MM.1S (cell line): ENCODE measurements at regions not wholly inside any gene's neighbourhood (a gene's known extent, or its start where the extent isn't known, plus 50 kb on each side); places are given as distances from the start of the nearest gene placed in this dataset.
"Not testable (repeated sequence)": the region's sequence is repeated elsewhere in the genome, so short reads cannot be mapped to it uniquely, and the experiment has no call there.

ENCODE experiments used
- DNase-seq: peaks from one replicate; pipeline ENCODE4 v3.0.0-alpha.2; 2015
- H2AFZ ChIP-seq: fragments of 300-600 bp; sonication (generic); 2 replicates; pipeline ENCODE4 v1.6.0; 2016; ENCODE audit warnings: antibody characterized with exemption, low read length
- H3F3A ChIP-seq: fragments of 300-600 bp; sonication (generic); 2 replicates; pipeline ENCODE4 v1.6.1; 2016; ENCODE audit warnings: mild to moderate bottlenecking, antibody characterized with exemption, low read length, moderate library complexity, mixed read lengths; ENCODE audit not compliant: insufficient read depth
- H3K27ac ChIP-seq: fragments of 300-600 bp; sonication (generic); 2 replicates; pipeline ENCODE4 v1.5.1; 2016; ENCODE audit warnings: mild to moderate bottlenecking, low read length
- H3K27me3 ChIP-seq: fragments of 300-600 bp; sonication (generic); replicated peaks from 2 replicates; pipeline ENCODE4 v1.6.0; 2016; ENCODE audit warnings: low read length; ENCODE audit not compliant: insufficient read depth
- H3K36me3 ChIP-seq: fragments of 300-600 bp; sonication (generic); replicated peaks from 2 replicates; pipeline ENCODE4 v1.6.1; 2016; ENCODE audit warnings: mild to moderate bottlenecking, low read length, mixed read lengths; ENCODE audit not compliant: insufficient read depth
- H3K4me1 ChIP-seq: fragments of 300-600 bp; sonication (generic); 2 replicates; pipeline ENCODE4 v1.6.1; 2016; ENCODE audit warnings: low read length, mixed read lengths
- H3K4me2 ChIP-seq: fragments of 300-600 bp; sonication (generic); 2 replicates; pipeline ENCODE4 v1.6.0; 2016; ENCODE audit warnings: low read depth, low read length
- H3K4me3 ChIP-seq: fragments of 300-600 bp; sonication (generic); 2 replicates; pipeline ENCODE4 v1.5.1; 2016; ENCODE audit warnings: low read length, mixed read lengths
- H3K79me2 ChIP-seq: fragments of 300-600 bp; sonication (generic); 2 replicates; pipeline ENCODE4 v1.6.1; 2016; ENCODE audit warnings: mixed run types, low read length, mixed read lengths
- H3K9ac ChIP-seq: fragments of 300-600 bp; sonication (generic); 2 replicates; pipeline ENCODE4 v1.6.1; 2016; ENCODE audit warnings: low read length, mixed read lengths
- H3K9me2 ChIP-seq: fragments of 300-600 bp; sonication (generic); replicated peaks from 2 replicates; pipeline ENCODE4 v1.6.1; 2016; ENCODE audit warnings: mild to moderate bottlenecking, low read length, mixed read lengths; ENCODE audit not compliant: insufficient read depth
- H3K9me3 ChIP-seq: fragments of 300-600 bp; sonication (generic); replicated peaks from 2 replicates; pipeline ENCODE4 v1.6.1; 2016; ENCODE audit warnings: mild to moderate bottlenecking, low read length, mixed read lengths; ENCODE audit not compliant: insufficient read depth
- H4K20me1 ChIP-seq: fragments of 300-600 bp; sonication (generic); 2 replicates; pipeline ENCODE4 v1.6.1; 2016; ENCODE audit warnings: mild to moderate bottlenecking, low read length, moderate library complexity, mixed read lengths; ENCODE audit not compliant: insufficient read depth
- EZH2 ChIP-seq: fragments of 300-600 bp; sonication (generic); optimal IDR thresholded peaks from 2 replicates; pipeline ENCODE3; 2017; ENCODE audit warnings: low read depth, mild to moderate bottlenecking, antibody characterized with exemption, low read length, mixed read lengths
- EZH2phosphoT487 ChIP-seq: fragments of 300-600 bp; sonication (generic); IDR thresholded peaks from 2 replicates; pipeline ENCODE4 v1.6.1; 2018; ENCODE audit warnings: antibody characterized with exemption, low read length
- TF ChIP-seq, protein P1 (sequence below): fragments of 300-600 bp; sonication (generic); IDR thresholded peaks from 2 replicates; pipeline ENCODE4 v1.5.1; 2016; ENCODE audit warnings: antibody characterized with exemption, low read length, mixed read lengths

DNA sequence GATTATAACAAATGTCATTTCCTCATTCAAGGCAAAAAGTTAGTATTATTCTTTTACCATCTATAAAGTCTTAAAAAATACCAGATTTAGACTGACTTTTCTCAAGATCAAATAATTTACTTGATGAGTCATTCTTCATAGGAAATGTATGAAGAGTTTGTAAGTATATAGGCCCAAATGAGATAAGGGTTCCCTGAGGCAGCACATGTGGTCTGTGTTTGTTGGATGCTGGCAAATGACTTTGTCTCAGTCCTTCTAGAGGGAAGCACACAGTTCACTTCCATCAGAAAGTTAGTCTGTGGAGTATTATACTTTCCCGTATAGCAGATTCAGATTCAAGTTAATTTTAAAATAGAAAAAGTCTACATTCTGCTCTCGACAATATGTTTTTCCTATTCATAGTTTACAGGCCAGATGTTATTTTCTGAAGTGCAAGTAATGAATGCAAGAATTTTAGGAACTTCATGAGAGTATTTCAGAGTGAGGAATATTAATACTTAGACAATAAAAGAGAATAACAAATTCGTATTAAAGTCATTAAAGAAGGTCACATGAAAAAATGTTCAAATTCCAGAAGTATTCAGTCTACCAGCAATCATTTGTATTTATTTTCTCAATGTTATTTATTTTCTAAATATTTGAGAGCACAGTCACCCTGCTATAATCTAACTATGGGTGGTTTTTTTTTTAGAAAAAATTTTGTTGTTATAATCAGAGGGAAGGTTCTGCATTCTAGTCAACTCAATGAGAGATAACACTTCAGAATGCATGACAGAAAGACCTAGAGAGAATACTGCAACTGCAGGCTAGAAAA lies 601.8 kb upstream of the ZFP42 start:
- Histone ChIP-seq H2AFZ (no peak overlapping the region), H3K27me3 (no peaks in the 10 kb centered on the region), H3F3A (no peaks in the 10 kb centered on the region), H3K27ac (no peak overlapping the region), H3K4me2 (no peak overlapping the region), H3K9me3 (no peaks in the 10 kb centered on the region), H3K4me1 (no peaks in the 10 kb centered on the region), H3K4me3 (no peak overlapping the region), H3K9ac (no peak overlapping the region), H3K79me2 (no peaks in the 10 kb centered on the region), H3K36me3 (no peaks in the 10 kb centered on the region), H4K20me1 (no peaks in the 10 kb centered on the region), H3K9me2 (no peaks in the 10 kb centered on the region)
- DNase-seq = no peak
- TF ChIP-seq EZH2phosphoT487 = no peak
- TF ChIP-seq, protein P1, sequence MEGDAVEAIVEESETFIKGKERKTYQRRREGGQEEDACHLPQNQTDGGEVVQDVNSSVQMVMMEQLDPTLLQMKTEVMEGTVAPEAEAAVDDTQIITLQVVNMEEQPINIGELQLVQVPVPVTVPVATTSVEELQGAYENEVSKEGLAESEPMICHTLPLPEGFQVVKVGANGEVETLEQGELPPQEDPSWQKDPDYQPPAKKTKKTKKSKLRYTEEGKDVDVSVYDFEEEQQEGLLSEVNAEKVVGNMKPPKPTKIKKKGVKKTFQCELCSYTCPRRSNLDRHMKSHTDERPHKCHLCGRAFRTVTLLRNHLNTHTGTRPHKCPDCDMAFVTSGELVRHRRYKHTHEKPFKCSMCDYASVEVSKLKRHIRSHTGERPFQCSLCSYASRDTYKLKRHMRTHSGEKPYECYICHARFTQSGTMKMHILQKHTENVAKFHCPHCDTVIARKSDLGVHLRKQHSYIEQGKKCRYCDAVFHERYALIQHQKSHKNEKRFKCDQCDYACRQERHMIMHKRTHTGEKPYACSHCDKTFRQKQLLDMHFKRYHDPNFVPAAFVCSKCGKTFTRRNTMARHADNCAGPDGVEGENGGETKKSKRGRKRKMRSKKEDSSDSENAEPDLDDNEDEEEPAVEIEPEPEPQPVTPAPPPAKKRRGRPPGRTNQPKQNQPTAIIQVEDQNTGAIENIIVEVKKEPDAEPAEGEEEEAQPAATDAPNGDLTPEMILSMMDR = no peak
- TF ChIP-seq EZH2 = no peak

DNA sequence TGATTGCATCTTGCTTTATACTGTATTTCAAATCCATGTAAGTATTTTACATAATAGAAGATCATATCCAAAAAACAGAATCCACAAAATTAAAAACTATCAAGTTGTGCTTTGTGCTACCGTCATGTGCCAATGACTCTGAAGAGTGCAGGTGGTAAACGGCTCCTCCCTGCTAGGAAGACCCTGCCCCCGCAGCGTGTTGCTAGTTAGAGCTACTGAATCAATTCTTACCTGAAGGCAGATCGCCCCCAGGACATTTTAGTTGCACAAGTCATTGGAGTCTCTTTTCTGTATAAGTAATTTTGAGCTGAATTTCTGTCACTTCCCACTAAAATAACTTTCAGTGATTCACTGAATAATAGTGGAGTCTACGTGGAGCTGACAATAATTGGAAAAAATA lies 599.5 kb upstream of the ZFP42 start:
- no peaks in the 10 kb centered on the region for H3K27me3 ChIP-seq
- H3F3A ChIP-seq = no peaks in the 10 kb centered on the region
- TF ChIP-seq, protein P1 = no peak
- TF ChIP-seq EZH2phosphoT487 (no peak), EZH2 (no peak)
- no peaks in the 10 kb centered on the region for H4K20me1 ChIP-seq
- DNase-seq = no peak
- no peak overlapping the region for H3K9ac ChIP-seq
- H3K4me2 ChIP-seq = no peak overlapping the region
- no peaks in the 10 kb centered on the region for H3K4me1 ChIP-seq
- no peaks in the 10 kb centered on the region for H3K9me3 ChIP-seq
- no peaks in the 10 kb centered on the region for H3K79me2 ChIP-seq
- no peak overlapping the region for H3K27ac ChIP-seq
- no peaks in the 10 kb centered on the region for H3K9me2 ChIP-seq
- H3K36me3 ChIP-seq = no peaks in the 10 kb centered on the region
- H3K4me3 ChIP-seq = no peak overlapping the region
- no peak overlapping the region for H2AFZ ChIP-seq

DNA sequence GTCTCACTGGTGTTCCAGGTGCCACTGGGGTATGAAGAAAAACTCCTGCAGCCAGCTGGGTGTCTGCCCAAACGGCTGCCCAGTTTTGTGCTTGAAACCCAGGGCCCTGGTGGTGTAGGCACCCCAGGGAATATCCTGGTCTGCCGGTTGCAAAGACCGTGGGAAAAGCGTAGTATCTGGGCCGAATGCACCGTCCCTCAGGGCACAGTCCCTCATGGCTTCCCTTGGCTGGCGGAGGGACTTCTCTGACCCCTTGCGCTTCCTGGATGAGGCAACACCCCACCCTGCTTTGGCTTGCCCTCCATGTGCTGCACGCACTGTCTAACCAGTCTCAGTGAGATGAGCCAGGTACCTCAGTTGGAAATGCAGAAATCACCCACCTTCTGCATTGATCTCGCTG lies 587.1 kb upstream of the ZFP42 start:
- not testable (repeated sequence) for DNase-seq, H3K27me3 ChIP-seq, H3K9me2 ChIP-seq, H3K9ac ChIP-seq, H3F3A ChIP-seq, H3K4me2 ChIP-seq, H3K9me3 ChIP-seq, H3K27ac ChIP-seq, H4K20me1 ChIP-seq, H3K4me1 ChIP-seq, H3K4me3 ChIP-seq, H3K79me2 ChIP-seq, H2AFZ ChIP-seq, H3K36me3 ChIP-seq

- TF ChIP-seq, protein P1 = no peak
- TF ChIP-seq EZH2phosphoT487 (no peak), EZH2 (no peak)
- Histone ChIP-seq H3K79me2 (no peaks in the 10 kb centered on the region), H3K27me3 (no peaks in the 10 kb centered on the region)
Measured at GRCh38 chr4:187413564-187414358, 581.8 kb upstream of the ZFP42 start.

More at GRCh38 chr4:187413564-187414358, 581.8 kb upstream of the ZFP42 start:
- Histone ChIP-seq H2AFZ (no peak overlapping the region), H3K4me1 (no peaks in the 10 kb centered on the region), H3K9ac (no peak overlapping the region), H3F3A (no peaks in the 10 kb centered on the region), H3K36me3 (no peaks in the 10 kb centered on the region), H3K4me3 (no peak overlapping the region), H4K20me1 (no peaks in the 10 kb centered on the region), H3K27ac (no peak overlapping the region), H3K9me2 (no peaks in the 10 kb centered on the region), H3K4me2 (no peak overlapping the region), H3K9me3 (no peaks in the 10 kb centered on the region)
- DNase-seq = no peak
